Omental fat pad (tissue), 3 donors: ENCODE measurements at regions not wholly inside any gene's neighbourhood (a gene's known extent, or its start where the extent isn't known, plus 50 kb on each side); places are given as distances from the start of the nearest gene placed in this dataset.
A peak's percentile ranks its signal among the peaks of the same experiment; 100 is the strongest.

Experiments used
- ATAC-seq: fragments of 150-250 bp; one replicate; pipeline ENCODE4 v1.9.1; 2016; ENCODE audit warnings: mild to moderate bottlenecking, moderate library complexity; ENCODE audit not compliant: low FRiP score
- DNase-seq: peaks from one replicate; pipeline ENCODE4 v3.0.0-alpha.2; 2019; ENCODE audit warnings: low spot score
- CTCF ChIP-seq, 3 donors: fragments of 450-650 bp; IDR thresholded peaks; one replicate each; pipeline ENCODE4 v1.5.1; 2016 to 2017; ENCODE audit warnings: antibody characterized with exemption in 3 of 3, mild to moderate bottlenecking in 3 of 3, moderate library complexity in 2 of 3

- ATAC-seq (no peak), DNase-seq (no peak)
- TF ChIP-seq CTCF (IDR thresholded peaks at IDR 0.05), result no peak
These were observed 151.5 kb upstream of the ATXN1 start for GRCh38 chr6:16912756-16913155.

- TF ChIP-seq CTCF (IDR thresholded peaks at IDR 0.05), result no peak
- DNase-seq (no peak), ATAC-seq (no peak)
These were observed 149.8 kb upstream of the ATXN1 start for GRCh38 chr6:16911088-16911487.

- DNase-seq, result no peak
- ATAC-seq, result no peak
- no peak for TF ChIP-seq CTCF (IDR thresholded peaks at IDR 0.05)
These were observed 148.5 kb upstream of the ATXN1 start for GRCh38 chr6:16909658-16910360.

GRCh38 chr6:16907991-16908390, 146.7 kb upstream of the ATXN1 start:
- DNase-seq, result no peak
- no peak for TF ChIP-seq CTCF (IDR thresholded peaks at IDR 0.05)
- no peak for ATAC-seq

GRCh38 chr6:16904957-16905356, 143.7 kb upstream of the ATXN1 start:
- no peak for TF ChIP-seq CTCF (IDR thresholded peaks at IDR 0.05)
- DNase-seq (no peak), ATAC-seq (no peak)

GRCh38 chr6:16903470-16903869, 142.2 kb upstream of the ATXN1 start:
- TF ChIP-seq CTCF (IDR thresholded peaks at IDR 0.05), result no peak

GRCh38 chr6:16902502-16902901, 141.2 kb upstream of the ATXN1 start:
- ATAC-seq (no peak), DNase-seq (no peak)
- no peak for TF ChIP-seq CTCF (IDR thresholded peaks at IDR 0.05)

More at GRCh38 chr6:16903470-16903869, 142.2 kb upstream of the ATXN1 start:
- DNase-seq, result no peak
- peak; percentile 65 for ATAC-seq
